ENCODE measurements at regions not wholly inside any gene's neighbourhood (a gene's known extent, or its start where the extent isn't known, plus 50 kb on each side); places are given as distances from the start of the nearest gene placed in this dataset.
"Not testable (repeated sequence)": the region's sequence is repeated elsewhere in the genome, so short reads cannot be mapped to it uniquely, and the experiment has no call there.

GRCh38 chr10:46802010-46802409, 109.2 kb upstream of the PTPN20 start:
- not testable (repeated sequence) for TF ChIP-seq CTCF (conservative IDR thresholded peaks at IDR 0.05); EZH2 (IDR thresholded peaks at IDR 0.05; ENCODE audit: low read depth)
